Stimulated activated naive CD8-positive, alpha-beta T cell treated with anti-CD3 and anti-CD28 coated beads, Interleukin-15, Interleukin-2, amounts not matched to agents 100 ng/mL and 50 ng/mL, for 24 hours (primary cell): ENCODE measurements at regions not wholly inside any gene's neighbourhood (a gene's known extent, or its start where the extent isn't known, plus 50 kb on each side); places are given as distances from the start of the nearest gene placed in this dataset.
"Not testable (repeated sequence)": the region's sequence is repeated elsewhere in the genome, so short reads cannot be mapped to it uniquely, and the experiment has no call there.

Experiments used
- H3K27ac Mint-ChIP-seq: one replicate; pipeline ENCODE4 v1.8.0; 2021; ENCODE audit warnings: mild to moderate bottlenecking, mixed read lengths
- H3K27me3 Mint-ChIP-seq: one replicate; pipeline ENCODE4 v1.8.0; 2021; ENCODE audit warnings: mixed read lengths
- H3K36me3 Mint-ChIP-seq: one replicate; pipeline ENCODE4 v1.8.0; 2021; ENCODE audit warnings: low read depth, mixed read lengths
- H3K4me1 Mint-ChIP-seq: one replicate; pipeline ENCODE4 v1.8.0; 2021; ENCODE audit warnings: low read depth, mixed read lengths
- H3K4me3 Mint-ChIP-seq: one replicate; pipeline ENCODE4 v1.8.0; 2021; ENCODE audit warnings: mild to moderate bottlenecking, mixed read lengths
- H3K9me3 Mint-ChIP-seq: one replicate; pipeline ENCODE4 v1.8.0; 2021; ENCODE audit warnings: mixed read lengths

GRCh38 chr9:135301271-135302263 is 178.0 kb upstream of the PPP1R26 start:
- peaks cover 11% of the 10 kb centered on the region for H3K27me3 Mint-ChIP-seq

GRCh38 chr9:135302329-135303279 is 177.0 kb upstream of the PPP1R26 start:
- H3K4me1 Mint-ChIP-seq, result no peaks in the 10 kb centered on the region
- no peak overlapping the region for H3K27ac Mint-ChIP-seq
- H3K4me3 Mint-ChIP-seq, result no peak overlapping the region
- no peaks in the 10 kb centered on the region for H3K36me3 Mint-ChIP-seq
- peaks cover 5% of the 10 kb centered on the region for H3K9me3 Mint-ChIP-seq
- H3K27me3 Mint-ChIP-seq, result peaks cover 17% of the 10 kb centered on the region

More at GRCh38 chr9:135301271-135302263, 178.0 kb upstream of the PPP1R26 start:
- Mint-ChIP-seq H3K27ac (no peak overlapping the region), H3K9me3 (peaks cover 5% of the 10 kb centered on the region), H3K36me3 (no peaks in the 10 kb centered on the region), H3K4me3 (no peak overlapping the region), H3K4me1 (no peaks in the 10 kb centered on the region)

- H3K27me3 Mint-ChIP-seq, result peaks cover 14% of the 10 kb centered on the region
- no peaks in the 10 kb centered on the region for H3K4me1 Mint-ChIP-seq
- no peak overlapping the region for H3K4me3 Mint-ChIP-seq
- peaks cover 5% of the 10 kb centered on the region for H3K9me3 Mint-ChIP-seq
- no peak overlapping the region for H3K27ac Mint-ChIP-seq
- H3K36me3 Mint-ChIP-seq, result no peaks in the 10 kb centered on the region
These were observed 176.3 kb upstream of the PPP1R26 start for GRCh38 chr9:135303280-135303647.

GRCh38 chr9:135303865-135304499 is 175.6 kb upstream of the PPP1R26 start:
- H3K27ac Mint-ChIP-seq, result no peak overlapping the region
- H3K36me3 Mint-ChIP-seq, result no peaks in the 10 kb centered on the region
- peaks cover 5% of the 10 kb centered on the region for H3K9me3 Mint-ChIP-seq
- H3K27me3 Mint-ChIP-seq, result peaks cover 14% of the 10 kb centered on the region
- no peak overlapping the region for H3K4me3 Mint-ChIP-seq
- no peaks in the 10 kb centered on the region for H3K4me1 Mint-ChIP-seq

GRCh38 chr9:135304886-135305285 is 174.7 kb upstream of the PPP1R26 start:
- H3K27me3 Mint-ChIP-seq, result peaks cover 14% of the 10 kb centered on the region
- peaks cover 5% of the 10 kb centered on the region for H3K9me3 Mint-ChIP-seq
- H3K27ac Mint-ChIP-seq, result no peak overlapping the region
- no peak overlapping the region for H3K4me3 Mint-ChIP-seq
- H3K36me3 Mint-ChIP-seq, result no peaks in the 10 kb centered on the region
- no peaks in the 10 kb centered on the region for H3K4me1 Mint-ChIP-seq

GRCh38 chr9:135305546-135306180 is 173.9 kb upstream of the PPP1R26 start:
- Mint-ChIP-seq H3K36me3 (no peaks in the 10 kb centered on the region), H3K4me3 (no peak overlapping the region), H3K27me3 (peaks cover 17% of the 10 kb centered on the region), H3K4me1 (no peaks in the 10 kb centered on the region), H3K27ac (no peak overlapping the region), H3K9me3 (peaks cover 5% of the 10 kb centered on the region)

- Mint-ChIP-seq H3K4me3 (no peak overlapping the region), H3K36me3 (no peaks in the 10 kb centered on the region), H3K27ac (no peak overlapping the region), H3K9me3 (peaks cover 5% of the 10 kb centered on the region), H3K27me3 (peaks cover 19% of the 10 kb centered on the region), H3K4me1 (no peaks in the 10 kb centered on the region)
These were observed 172.9 kb upstream of the PPP1R26 start for GRCh38 chr9:135306699-135307098.

GRCh38 chr9:135307300-135307699 is 172.3 kb upstream of the PPP1R26 start:
- H3K9me3 Mint-ChIP-seq, result peaks cover 5% of the 10 kb centered on the region
- H3K4me1 Mint-ChIP-seq, result no peaks in the 10 kb centered on the region
- H3K27me3 Mint-ChIP-seq, result peaks cover 19% of the 10 kb centered on the region
- H3K27ac Mint-ChIP-seq, result no peak overlapping the region
- no peak overlapping the region for H3K4me3 Mint-ChIP-seq
- H3K36me3 Mint-ChIP-seq, result no peaks in the 10 kb centered on the region

- H3K4me1 Mint-ChIP-seq, H3K9me3 Mint-ChIP-seq, H3K36me3 Mint-ChIP-seq, H3K27ac Mint-ChIP-seq, H3K4me3 Mint-ChIP-seq: not testable (repeated sequence)
- peaks cover 24% of the 10 kb centered on the region for H3K27me3 Mint-ChIP-seq
These were observed 171.7 kb upstream of the PPP1R26 start for GRCh38 chr9:135307919-135308318.

GRCh38 chr9:135308821-135309762 is 170.5 kb upstream of the PPP1R26 start:
- peaks cover 15% of the 10 kb centered on the region for H3K9me3 Mint-ChIP-seq
- H3K27me3 Mint-ChIP-seq, result peaks cover 28% of the 10 kb centered on the region
- no peak overlapping the region for H3K27ac Mint-ChIP-seq
- no peaks in the 10 kb centered on the region for H3K4me1 Mint-ChIP-seq
- peaks cover 4% of the 10 kb centered on the region for H3K36me3 Mint-ChIP-seq
- H3K4me3 Mint-ChIP-seq, result no peak overlapping the region

- H3K27me3 Mint-ChIP-seq, result peaks cover 28% of the 10 kb centered on the region
These were observed 169.8 kb upstream of the PPP1R26 start for GRCh38 chr9:135309763-135310125.

GRCh38 chr9:135310134-135310533 is 169.4 kb upstream of the PPP1R26 start:
- Mint-ChIP-seq H3K9me3 (peaks cover 14% of the 10 kb centered on the region), H3K4me1 (no peaks in the 10 kb centered on the region), H3K36me3 (peaks cover 4% of the 10 kb centered on the region), H3K27ac (no peak overlapping the region), H3K27me3 (peaks cover 31% of the 10 kb centered on the region), H3K4me3 (no peak overlapping the region)

More at GRCh38 chr9:135309763-135310125, 169.8 kb upstream of the PPP1R26 start:
- Mint-ChIP-seq H3K4me1 (no peaks in the 10 kb centered on the region), H3K27ac (no peak overlapping the region), H3K36me3 (peaks cover 4% of the 10 kb centered on the region), H3K9me3 (peaks cover 14% of the 10 kb centered on the region), H3K4me3 (no peak overlapping the region)

GRCh38 chr9:135315572-135315971 is 164.0 kb upstream of the PPP1R26 start:
- Mint-ChIP-seq H3K27ac (no peak overlapping the region), H3K4me3 (no peak overlapping the region), H3K36me3 (peaks cover 4% of the 10 kb centered on the region), H3K4me1 (no peaks in the 10 kb centered on the region), H3K9me3 (peaks cover 14% of the 10 kb centered on the region), H3K27me3 (peaks cover 28% of the 10 kb centered on the region)
